ENCODE measurements at regions not wholly inside any gene's neighbourhood (a gene's known extent, or its start where the extent isn't known, plus 50 kb on each side); places are given as distances from the start of the nearest gene placed in this dataset.

DNA sequence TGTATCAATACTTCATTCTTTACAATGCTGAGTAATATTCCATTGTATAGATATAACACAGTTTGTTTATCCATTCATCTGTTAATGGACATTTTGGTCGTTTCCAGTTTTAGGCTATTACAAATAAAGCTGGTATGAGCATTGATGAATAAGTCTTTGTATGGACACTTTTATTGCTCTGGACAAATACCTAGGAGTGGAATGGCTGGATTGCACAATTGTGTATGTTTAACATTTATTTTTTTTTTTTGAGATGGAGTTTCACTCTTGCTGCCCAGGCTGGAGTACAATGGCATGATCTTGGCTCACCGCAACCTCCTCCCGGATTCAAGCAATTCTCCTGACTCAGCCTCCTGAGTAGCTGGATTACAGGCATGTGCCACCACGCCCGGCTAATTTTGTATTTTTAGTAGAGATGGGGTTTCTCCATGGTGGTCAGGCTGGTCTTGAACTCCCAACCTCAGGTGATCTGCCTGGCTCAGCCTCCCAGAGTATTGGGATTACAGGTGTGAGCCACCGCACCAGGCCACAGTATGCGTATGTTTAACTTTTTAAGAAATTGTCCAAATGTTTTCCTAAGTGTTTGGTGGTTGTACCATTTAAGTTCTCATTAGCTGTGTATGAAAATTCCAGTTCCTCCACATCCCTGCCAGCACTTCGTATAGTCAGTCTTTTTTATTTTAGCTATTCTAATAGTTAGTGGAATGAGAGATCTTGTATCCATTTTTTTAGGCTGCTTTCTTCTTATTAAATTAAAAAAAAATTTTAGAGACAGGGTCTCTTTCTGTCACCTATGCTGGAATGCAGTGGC lies 194.9 kb upstream of the HAAO start (continued):
- TF ChIP-seq, protein P1, sequence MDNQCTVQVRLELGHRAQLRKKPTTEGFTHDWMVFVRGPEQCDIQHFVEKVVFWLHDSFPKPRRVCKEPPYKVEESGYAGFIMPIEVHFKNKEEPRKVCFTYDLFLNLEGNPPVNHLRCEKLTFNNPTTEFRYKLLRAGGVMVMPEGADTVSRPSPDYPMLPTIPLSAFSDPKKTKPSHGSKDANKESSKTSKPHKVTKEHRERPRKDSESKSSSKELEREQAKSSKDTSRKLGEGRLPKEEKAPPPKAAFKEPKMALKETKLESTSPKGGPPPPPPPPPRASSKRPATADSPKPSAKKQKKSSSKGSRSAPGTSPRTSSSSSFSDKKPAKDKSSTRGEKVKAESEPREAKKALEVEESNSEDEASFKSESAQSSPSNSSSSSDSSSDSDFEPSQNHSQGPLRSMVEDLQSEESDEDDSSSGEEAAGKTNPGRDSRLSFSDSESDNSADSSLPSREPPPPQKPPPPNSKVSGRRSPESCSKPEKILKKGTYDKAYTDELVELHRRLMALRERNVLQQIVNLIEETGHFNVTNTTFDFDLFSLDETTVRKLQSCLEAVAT (IDR thresholded peaks at IDR 0.05): no peak
- TF ChIP-seq SRF (IDR thresholded peaks at IDR 0.05; ENCODE audit: low read depth in 2 of 2, low read length in 2 of 2): no peak
- TF ChIP-seq RUNX3 (IDR thresholded peaks at IDR 0.05; ENCODE audit: low read length): no peak
- no peak for TF ChIP-seq MYB (IDR thresholded peaks at IDR 0.05; ENCODE audit: borderline replicate concordance, low read depth, low read length)
- no peak for TF ChIP-seq MTA3 (IDR thresholded peaks at IDR 0.05; ENCODE audit: borderline replicate concordance, low read length)
- no peak for TF ChIP-seq PAX5 (IDR thresholded peaks at IDR 0.05; ENCODE audit: borderline replicate concordance, low read depth, low read length)
- TF ChIP-seq POLR2A (IDR thresholded peaks at IDR 0.05; ENCODE audit: low read depth, low read length): no peak

DNA sequence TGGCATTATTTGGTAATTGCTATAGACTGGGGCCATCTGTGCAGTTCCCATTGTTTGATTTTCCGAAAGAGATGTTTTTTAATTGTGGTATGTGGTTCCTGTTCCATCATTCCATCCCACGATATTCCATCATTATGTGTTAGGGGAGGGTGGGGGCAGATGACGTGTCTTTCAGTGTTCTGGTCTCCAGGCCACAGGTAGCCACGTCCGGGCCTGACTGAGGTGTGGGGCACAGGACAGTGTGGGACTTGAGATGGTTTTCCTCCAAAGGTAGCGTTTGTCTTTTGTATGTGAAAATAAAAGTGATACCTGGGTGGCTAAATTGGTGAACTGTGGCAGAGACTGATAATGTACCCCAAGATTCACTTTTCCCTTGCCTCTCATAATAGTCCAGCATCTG lies 192.2 kb upstream of the HAAO start:
- H3K9me3 ChIP-seq (replicated peaks; ENCODE audit: control insufficient read depth, insufficient read depth, low read length): no peaks in the 10 kb centered on the region
- in situ Hi-C loops (cut with MboI) (no loop called here), intact Hi-C loops (cut with micrococcal nuclease; ENCODE audit: unreplicated experiment) (no loop called here)
- no peak overlapping the region for H3K4me2 ChIP-seq (ENCODE audit: control insufficient read depth, insufficient read depth)
- no peaks in the 10 kb centered on the region for H4K20me1 ChIP-seq (ENCODE audit: control insufficient read depth, insufficient read depth)
- SMC1A ChIA-PET (ENCODE audit: uncharacterized antibody, unreplicated experiment): no interaction called here
- RAD21 ChIA-PET (ENCODE audit: unreplicated experiment): no interaction called here
- H3K4me3 ChIP-seq: no peak overlapping the region
- no peak overlapping the region for H2AFZ ChIP-seq (ENCODE audit: control insufficient read depth, low read depth, low read length)
- no peak overlapping the region for H3K27ac ChIP-seq (ENCODE audit: control insufficient read depth, insufficient read depth)
- CTCF ChIA-PET: interaction anchor here (2.1 kb wide), 1 partner anchor 8 kb away, joined by 6 read pairs; no protein-coding TSS in a partner anchor
- no peaks in the 10 kb centered on the region for H3K4me1 ChIP-seq (ENCODE audit: control insufficient read depth, insufficient read depth, low read length)
- H3K9ac ChIP-seq (ENCODE audit: control insufficient read depth, insufficient read depth, low read length): no peak overlapping the region
- no peak for FAIRE-seq
- POLR2A ChIA-PET: no interaction called here
- ATAC-seq: no peak; the same call in 2 of the 3 replicates
- 30% methylated on average over 6 of the region's 6 CpGs for WGBS (ENCODE audit: insufficient coverage, insufficient replicate concordance, low lambda C conversion rate, missing lambda C conversion rate)
- H3K36me3 ChIP-seq (ENCODE audit: control insufficient read depth in 2 of 2, insufficient read depth in 2 of 2, low read length in 1 of 2): no peaks in the 10 kb centered on the region
- BruUV-seq (replicated peaks): no TSS peak
- no peak for DNase-seq (ENCODE audit: low read depth, low spot score)
- H3K79me2 ChIP-seq (ENCODE audit: control insufficient read depth, insufficient read depth, low read length): no peaks in the 10 kb centered on the region
- H3K27me3 ChIP-seq (replicated peaks in 1 of 2; ENCODE audit: control insufficient read depth in 2 of 2, insufficient read depth in 2 of 2, low read length in 1 of 2): no peaks in the 10 kb centered on the region
- TF ChIP-seq, protein P2, sequence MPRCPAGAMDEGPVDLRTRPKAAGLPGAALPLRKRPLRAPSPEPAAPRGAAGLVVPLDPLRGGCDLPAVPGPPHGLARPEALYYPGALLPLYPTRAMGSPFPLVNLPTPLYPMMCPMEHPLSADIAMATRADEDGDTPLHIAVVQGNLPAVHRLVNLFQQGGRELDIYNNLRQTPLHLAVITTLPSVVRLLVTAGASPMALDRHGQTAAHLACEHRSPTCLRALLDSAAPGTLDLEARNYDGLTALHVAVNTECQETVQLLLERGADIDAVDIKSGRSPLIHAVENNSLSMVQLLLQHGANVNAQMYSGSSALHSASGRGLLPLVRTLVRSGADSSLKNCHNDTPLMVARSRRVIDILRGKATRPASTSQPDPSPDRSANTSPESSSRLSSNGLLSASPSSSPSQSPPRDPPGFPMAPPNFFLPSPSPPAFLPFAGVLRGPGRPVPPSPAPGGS (IDR thresholded peaks at IDR 0.05; ENCODE audit: borderline replicate concordance, insufficient read depth, low read depth, low read length, poor library complexity, severe bottlenecking): no peak
- TF ChIP-seq ASH2L (IDR thresholded peaks at IDR 0.05; ENCODE audit: borderline replicate concordance, low read depth) (no peak), CHD2 (IDR thresholded peaks at IDR 0.05; ENCODE audit: borderline replicate concordance, low read depth, low read length) (no peak), ZZZ3 (IDR thresholded peaks at IDR 0.05; ENCODE audit: control insufficient read depth, insufficient read length, low read depth) (no peak), IKZF2 (IDR thresholded peaks at IDR 0.05) (no peak), FOXM1 (IDR thresholded peaks at IDR 0.05; ENCODE audit: low read depth, low read length) (no peak), KAT2A (conservative IDR thresholded peaks at IDR 0.05; ENCODE audit: control insufficient read depth, low read depth, low read length) (no peak), JUNB (IDR thresholded peaks at IDR 0.05) (no peak), ZNF622 (IDR thresholded peaks at IDR 0.05) (no peak), RAD21 (IDR thresholded peaks at IDR 0.05; ENCODE audit: insufficient read depth, low read depth, low read length) (no peak), CREB1 (IDR thresholded peaks at IDR 0.05; ENCODE audit: low read depth) (no peak), NFYB (IDR thresholded peaks at IDR 0.05; ENCODE audit: insufficient read depth, low read depth, low read length) (no peak)
- TF ChIP-seq, protein P3, sequence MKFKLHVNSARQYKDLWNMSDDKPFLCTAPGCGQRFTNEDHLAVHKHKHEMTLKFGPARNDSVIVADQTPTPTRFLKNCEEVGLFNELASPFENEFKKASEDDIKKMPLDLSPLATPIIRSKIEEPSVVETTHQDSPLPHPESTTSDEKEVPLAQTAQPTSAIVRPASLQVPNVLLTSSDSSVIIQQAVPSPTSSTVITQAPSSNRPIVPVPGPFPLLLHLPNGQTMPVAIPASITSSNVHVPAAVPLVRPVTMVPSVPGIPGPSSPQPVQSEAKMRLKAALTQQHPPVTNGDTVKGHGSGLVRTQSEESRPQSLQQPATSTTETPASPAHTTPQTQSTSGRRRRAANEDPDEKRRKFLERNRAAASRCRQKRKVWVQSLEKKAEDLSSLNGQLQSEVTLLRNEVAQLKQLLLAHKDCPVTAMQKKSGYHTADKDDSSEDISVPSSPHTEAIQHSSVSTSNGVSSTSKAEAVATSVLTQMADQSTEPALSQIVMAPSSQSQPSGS (IDR thresholded peaks at IDR 0.05; ENCODE audit: low read length): no peak
